ENCODE measurements at regions not wholly inside any gene's neighbourhood (a gene's known extent, or its start where the extent isn't known, plus 50 kb on each side); places are given as distances from the start of the nearest gene placed in this dataset.

GRCh38 chr10:61335359-61335758 lies 117.8 kb downstream of the TMEM26 start:
- Histone ChIP-seq H3K4me1 (ENCODE audit: control insufficient read depth in 1 of 2, insufficient read depth in 2 of 2, low read length in 2 of 2) (no peaks in the 10 kb centered on the region), H3K27ac (ENCODE audit: low read depth in 1 of 2, low read length in 2 of 2) (no peak overlapping the region), H3K9me3 (replicated peaks in 1 of 2; ENCODE audit: control insufficient read depth in 1 of 2, insufficient read depth in 1 of 2, low read length in 2 of 2) (no peaks in the 10 kb centered on the region), H3K36me3 (replicated peaks in 1 of 2; ENCODE audit: control insufficient read depth in 1 of 2, insufficient read depth in 2 of 2, low read length in 2 of 2) (no peaks in the 10 kb centered on the region), H3K9ac (ENCODE audit: insufficient read depth, low read length, poor library complexity, severe bottlenecking) (no peak overlapping the region), H2AFZ (ENCODE audit: insufficient read depth, low read depth, low read length, poor library complexity, severe bottlenecking) (no peak overlapping the region), H4K20me1 (ENCODE audit: insufficient read depth, low read length) (no peaks in the 10 kb centered on the region), H3K27me3 (ENCODE audit: control insufficient read depth in 2 of 2, insufficient read depth in 2 of 2, low read length in 2 of 2) (no peaks in the 10 kb centered on the region), H3K79me2 (ENCODE audit: insufficient read depth, low read length) (no peaks in the 10 kb centered on the region), H3K4me3 (replicated peaks in 1 of 3; ENCODE audit: low read depth in 2 of 3, low read length in 3 of 3) (no peak overlapping the region), H3K4me2 (replicated peaks; ENCODE audit: extremely low read depth, low read length, poor library complexity, severe bottlenecking) (no peak overlapping the region)
- H3K4me3 Mint-ChIP-seq: no peak overlapping the region
- H3K27me3 Mint-ChIP-seq (ENCODE audit: low read depth in 3 of 3): peaks cover 0 to 3% (median 0%) of the 10 kb centered on the region in 3 donors
- H3K27ac Mint-ChIP-seq: no peak overlapping the region
- TF ChIP-seq, protein P1, sequence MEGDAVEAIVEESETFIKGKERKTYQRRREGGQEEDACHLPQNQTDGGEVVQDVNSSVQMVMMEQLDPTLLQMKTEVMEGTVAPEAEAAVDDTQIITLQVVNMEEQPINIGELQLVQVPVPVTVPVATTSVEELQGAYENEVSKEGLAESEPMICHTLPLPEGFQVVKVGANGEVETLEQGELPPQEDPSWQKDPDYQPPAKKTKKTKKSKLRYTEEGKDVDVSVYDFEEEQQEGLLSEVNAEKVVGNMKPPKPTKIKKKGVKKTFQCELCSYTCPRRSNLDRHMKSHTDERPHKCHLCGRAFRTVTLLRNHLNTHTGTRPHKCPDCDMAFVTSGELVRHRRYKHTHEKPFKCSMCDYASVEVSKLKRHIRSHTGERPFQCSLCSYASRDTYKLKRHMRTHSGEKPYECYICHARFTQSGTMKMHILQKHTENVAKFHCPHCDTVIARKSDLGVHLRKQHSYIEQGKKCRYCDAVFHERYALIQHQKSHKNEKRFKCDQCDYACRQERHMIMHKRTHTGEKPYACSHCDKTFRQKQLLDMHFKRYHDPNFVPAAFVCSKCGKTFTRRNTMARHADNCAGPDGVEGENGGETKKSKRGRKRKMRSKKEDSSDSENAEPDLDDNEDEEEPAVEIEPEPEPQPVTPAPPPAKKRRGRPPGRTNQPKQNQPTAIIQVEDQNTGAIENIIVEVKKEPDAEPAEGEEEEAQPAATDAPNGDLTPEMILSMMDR (IDR thresholded peaks at IDR 0.05): no peak
- intact Hi-C loops (cut with micrococcal nuclease): no loop called here
- peaks cover 2 to 9% (median 3%) of the 10 kb centered on the region in 7 donors for H3K9me3 Mint-ChIP-seq
- H3K36me3 Mint-ChIP-seq: no peaks in the 10 kb centered on the region
- no peaks in the 10 kb centered on the region for H3K4me1 Mint-ChIP-seq
- DNase-seq: no peak

DNA sequence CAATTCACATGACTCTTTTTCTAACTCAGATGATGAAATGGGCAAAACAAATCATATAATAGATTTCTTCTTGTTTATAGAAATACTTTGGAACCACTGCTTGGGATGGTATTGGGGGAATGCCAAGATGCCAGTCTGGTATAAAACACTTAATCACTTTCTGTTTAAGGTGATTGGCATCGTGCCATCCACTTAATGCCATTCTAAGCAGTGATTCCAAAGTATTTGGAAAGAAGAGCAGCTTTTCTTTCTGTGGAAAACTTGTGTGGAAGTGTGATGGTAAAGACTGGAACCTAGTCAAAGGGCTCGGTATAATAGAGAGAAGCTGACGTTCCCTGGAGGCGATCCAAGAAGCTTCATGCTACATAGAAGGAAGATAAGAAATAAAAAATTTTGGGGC lies 120.6 kb downstream of the TMEM26 start:
- Histone ChIP-seq H4K20me1 (ENCODE audit: insufficient read depth, low read length) (no peaks in the 10 kb centered on the region), H3K4me3 (replicated peaks in 1 of 3; ENCODE audit: low read depth in 2 of 3, low read length in 3 of 3) (no peak overlapping the region), H3K4me2 (replicated peaks; ENCODE audit: extremely low read depth, low read length, poor library complexity, severe bottlenecking) (no peak overlapping the region), H2AFZ (ENCODE audit: insufficient read depth, low read depth, low read length, poor library complexity, severe bottlenecking) (no peak overlapping the region), H3K36me3 (replicated peaks in 1 of 2; ENCODE audit: control insufficient read depth in 1 of 2, insufficient read depth in 2 of 2, low read length in 2 of 2) (no peaks in the 10 kb centered on the region), H3K9ac (ENCODE audit: insufficient read depth, low read length, poor library complexity, severe bottlenecking) (no peak overlapping the region), H3K27me3 (ENCODE audit: control insufficient read depth in 2 of 2, insufficient read depth in 2 of 2, low read length in 2 of 2) (no peaks in the 10 kb centered on the region), H3K9me3 (replicated peaks in 1 of 2; ENCODE audit: control insufficient read depth in 1 of 2, insufficient read depth in 1 of 2, low read length in 2 of 2) (no peaks in the 10 kb centered on the region), H3K4me1 (ENCODE audit: control insufficient read depth in 1 of 2, insufficient read depth in 2 of 2, low read length in 2 of 2) (no peaks in the 10 kb centered on the region), H3K79me2 (ENCODE audit: insufficient read depth, low read length) (no peaks in the 10 kb centered on the region), H3K27ac (ENCODE audit: low read depth in 1 of 2, low read length in 2 of 2) (no peak overlapping the region)
- no peaks in the 10 kb centered on the region for H3K36me3 Mint-ChIP-seq
- H3K4me1 Mint-ChIP-seq: no peaks in the 10 kb centered on the region
- 100% methylated on average over 2 of the region's 4 CpGs for WGBS (ENCODE audit: insufficient coverage)
- TF ChIP-seq, protein P1 (IDR thresholded peaks at IDR 0.05): no peak
- intact Hi-C loops (cut with micrococcal nuclease): no loop called here
- H3K9me3 Mint-ChIP-seq: peaks cover 3 to 15% (median 9%) of the 10 kb centered on the region in 7 donors
- H3K4me3 Mint-ChIP-seq: no peak overlapping the region
- peaks cover 0 to 3% (median 0%) of the 10 kb centered on the region in 3 donors for H3K27me3 Mint-ChIP-seq (ENCODE audit: low read depth in 3 of 3)
- no peak for DNase-seq
- H3K27ac Mint-ChIP-seq: no peak overlapping the region

All from CD14-positive monocyte (primary cell).